HS-27A (cell line): ENCODE measurements at regions not wholly inside any gene's neighbourhood (a gene's known extent, or its start where the extent isn't known, plus 50 kb on each side); places are given as distances from the start of the nearest gene placed in this dataset.

Source experiments
- DNase-seq: peaks from one replicate; pipeline ENCODE4 v3.0.0-alpha.2; 2012; ENCODE audit warnings: low read depth, missing footprints

GRCh38 chr11:34564406-34564805 is 50.8 kb upstream of the ELF5 start:
- DNase-seq = peak; percentile 56

GRCh38 chr11:34564807-34565241 is 51.2 kb upstream of the ELF5 start:
- no peak for DNase-seq

- DNase-seq = no peak
Observed at GRCh38 chr11:34565417-34566207, 52.0 kb upstream of the ELF5 start.

- DNase-seq = no peak
Observed at GRCh38 chr11:34566208-34566551, 52.6 kb upstream of the ELF5 start.

GRCh38 chr11:34566736-34567135 is 53.1 kb upstream of the ELF5 start:
- DNase-seq = no peak

- no peak for DNase-seq
Observed at GRCh38 chr11:34567733-34568132, 53.2 kb upstream of the EHF start.

- no peak for DNase-seq
Observed at GRCh38 chr11:34570584-34570983, 50.3 kb upstream of the EHF start.
